ENCODE measurements at regions not wholly inside any gene's neighbourhood (a gene's known extent, or its start where the extent isn't known, plus 50 kb on each side); places are given as distances from the start of the nearest gene placed in this dataset.

- no peak overlapping the region for H3K4me3 ChIP-seq (ENCODE audit: low read depth, low read length)
These were observed 219.9 kb downstream of the RFC3 start for GRCh38 chr13:34037636-34038540.

GRCh38 chr13:34038541-34039068, 220.7 kb downstream of the RFC3 start:
- no peak overlapping the region for H3K4me3 ChIP-seq (ENCODE audit: low read depth, low read length)

- no peak overlapping the region for H3K4me3 ChIP-seq (ENCODE audit: low read depth, low read length)
These were observed 221.7 kb downstream of the RFC3 start for GRCh38 chr13:34039678-34040077.

- no peak overlapping the region for H3K4me3 ChIP-seq (ENCODE audit: low read depth, low read length)
These were observed 222.9 kb downstream of the RFC3 start for GRCh38 chr13:34040863-34041262.

- no peak overlapping the region for H3K4me3 ChIP-seq (ENCODE audit: low read depth, low read length)
These were observed 226.1 kb downstream of the RFC3 start for GRCh38 chr13:34044041-34044440.

GRCh38 chr13:34044660-34045080, 226.7 kb downstream of the RFC3 start:
- no peak overlapping the region for H3K4me3 ChIP-seq (ENCODE audit: low read depth, low read length)

- no peak overlapping the region for H3K4me3 ChIP-seq (ENCODE audit: low read depth, low read length)
These were observed 228.5 kb downstream of the RFC3 start for GRCh38 chr13:34046457-34046856.

GRCh38 chr13:34048652-34049051, 230.7 kb downstream of the RFC3 start:
- H3K4me3 ChIP-seq (ENCODE audit: low read depth, low read length), result no peak overlapping the region

GRCh38 chr13:34056733-34057258, 238.8 kb downstream of the RFC3 start:
- H3K4me3 ChIP-seq (ENCODE audit: low read depth, low read length), result no peak overlapping the region

- H3K4me3 ChIP-seq (ENCODE audit: low read depth, low read length), result no peak overlapping the region
These were observed 246.7 kb downstream of the RFC3 start for GRCh38 chr13:34064456-34065205.

- H3K4me3 ChIP-seq (ENCODE audit: low read depth, low read length), result no peak overlapping the region
These were observed 248.0 kb downstream of the RFC3 start for GRCh38 chr13:34065928-34066327.

- no peak overlapping the region for H3K4me3 ChIP-seq (ENCODE audit: low read depth, low read length)
These were observed 248.4 kb downstream of the RFC3 start for GRCh38 chr13:34066344-34066743.

- no peak overlapping the region for H3K4me3 ChIP-seq (ENCODE audit: low read depth, low read length)
These were observed 252.1 kb downstream of the RFC3 start for GRCh38 chr13:34070006-34070405.

GRCh38 chr13:34070544-34071303, 252.8 kb downstream of the RFC3 start:
- H3K4me3 ChIP-seq (ENCODE audit: low read depth, low read length), result no peak overlapping the region

- H3K4me3 ChIP-seq (ENCODE audit: low read depth, low read length), result no peak overlapping the region
These were observed 258.4 kb downstream of the RFC3 start for GRCh38 chr13:34076319-34076718.

GRCh38 chr13:34076943-34077703, 259.2 kb downstream of the RFC3 start:
- no peak overlapping the region for H3K4me3 ChIP-seq (ENCODE audit: low read depth, low read length)

GRCh38 chr13:34078334-34078999, 260.5 kb downstream of the RFC3 start:
- H3K4me3 ChIP-seq (ENCODE audit: low read depth, low read length), result no peak overlapping the region

GRCh38 chr13:34085204-34085603, 267.3 kb downstream of the RFC3 start:
- no peak overlapping the region for H3K4me3 ChIP-seq (ENCODE audit: low read depth, low read length)

GRCh38 chr13:34086281-34086680, 268.3 kb downstream of the RFC3 start:
- no peak overlapping the region for H3K4me3 ChIP-seq (ENCODE audit: low read depth, low read length)

- H3K4me3 ChIP-seq (ENCODE audit: low read depth, low read length), result no peak overlapping the region
These were observed 269.8 kb downstream of the RFC3 start for GRCh38 chr13:34087791-34088190.

Data from iPS-11a (cell line).